Lung (tissue), 11 donors: ENCODE measurements at regions not wholly inside any gene's neighbourhood (a gene's known extent, or its start where the extent isn't known, plus 50 kb on each side); places are given as distances from the start of the nearest gene placed in this dataset.

Source experiments
- ATAC-seq: fragments of 200-7000 bp; cut with Tn5 transposase; one replicate; pipeline ENCODE4 v1.9.1; 2020; ENCODE audit warnings: moderate number of reproducible peaks; ENCODE audit not compliant: insufficient read depth, low FRiP score
- DNase-seq, 3 donors: peaks; one replicate each; pipeline ENCODE4 v3.0.0-alpha.2; 2013 to 2017
- H3K27ac ChIP-seq, 2 donors: one replicate each; pipeline ENCODE4 v1.5.1; 2013; ENCODE audit warnings: mild to moderate bottlenecking in 2 of 2, moderate library complexity in 2 of 2, control low read depth in 1 of 2, inconsistent platforms in 1 of 2, low read depth in 1 of 2, low read length in 1 of 2
- H3K27me3 ChIP-seq, 3 donors: one replicate each; pipeline ENCODE4 v1.5.1; 2013; ENCODE audit warnings: low read length in 2 of 3; ENCODE audit not compliant: control insufficient read depth in 3 of 3, insufficient read depth in 3 of 3
- H3K36me3 ChIP-seq, 4 donors: one replicate each; pipeline ENCODE4 v1.5.1; 2013; ENCODE audit warnings: low read length in 4 of 4, mild to moderate bottlenecking in 1 of 4, moderate library complexity in 1 of 4; ENCODE audit not compliant: control insufficient read depth in 4 of 4, insufficient read depth in 4 of 4
- H3K4me1 ChIP-seq, 5 donors: one replicate each; pipeline ENCODE4 v1.5.1; 2013; ENCODE audit warnings: low read length in 5 of 5, mild to moderate bottlenecking in 2 of 5, moderate library complexity in 1 of 5; ENCODE audit not compliant: control insufficient read depth in 5 of 5, insufficient read depth in 5 of 5
- H3K4me3 ChIP-seq: one replicate; pipeline ENCODE4 v1.5.1; 2013; ENCODE audit warnings: mild to moderate bottlenecking, control low read depth, moderate library complexity
- H3K9ac ChIP-seq, 2 donors: one replicate each; pipeline ENCODE4 v1.5.1; 2013; ENCODE audit warnings: low read length in 2 of 2, control low read depth in 1 of 2; ENCODE audit not compliant: insufficient read depth in 1 of 2
- H3K9me3 ChIP-seq, 4 donors: one replicate each; pipeline ENCODE4 v1.5.1; 2013; ENCODE audit warnings: low read length in 3 of 4, mild to moderate bottlenecking in 1 of 4, moderate library complexity in 1 of 4; ENCODE audit not compliant: control insufficient read depth in 4 of 4, insufficient read depth in 3 of 4
- WGBS, 2 donors: extraction: QIAGEN DNeasy Blood & Tissue Kit; methylation state at CpG; one replicate each; pipeline ENCODE4 v1.1.7; 2013; 5-methylcytosine and 5-hydroxymethylcytosine counted together
- TF ChIP-seq, protein P1 (sequence below): IDR thresholded peaks from 2 replicates; pipeline ENCODE4 v1.5.1; 2012; ENCODE audit warnings: mild to moderate bottlenecking; ENCODE audit errors: control extremely low read depth, extremely low read depth
- donor health status: control.
- donor health status: control.
- donor health status: Bipolar disorder and iron deficiency.
- donor health status: healthy.
- donor health status: DM: yes; HTN: yes; CAD: no.

DNA sequence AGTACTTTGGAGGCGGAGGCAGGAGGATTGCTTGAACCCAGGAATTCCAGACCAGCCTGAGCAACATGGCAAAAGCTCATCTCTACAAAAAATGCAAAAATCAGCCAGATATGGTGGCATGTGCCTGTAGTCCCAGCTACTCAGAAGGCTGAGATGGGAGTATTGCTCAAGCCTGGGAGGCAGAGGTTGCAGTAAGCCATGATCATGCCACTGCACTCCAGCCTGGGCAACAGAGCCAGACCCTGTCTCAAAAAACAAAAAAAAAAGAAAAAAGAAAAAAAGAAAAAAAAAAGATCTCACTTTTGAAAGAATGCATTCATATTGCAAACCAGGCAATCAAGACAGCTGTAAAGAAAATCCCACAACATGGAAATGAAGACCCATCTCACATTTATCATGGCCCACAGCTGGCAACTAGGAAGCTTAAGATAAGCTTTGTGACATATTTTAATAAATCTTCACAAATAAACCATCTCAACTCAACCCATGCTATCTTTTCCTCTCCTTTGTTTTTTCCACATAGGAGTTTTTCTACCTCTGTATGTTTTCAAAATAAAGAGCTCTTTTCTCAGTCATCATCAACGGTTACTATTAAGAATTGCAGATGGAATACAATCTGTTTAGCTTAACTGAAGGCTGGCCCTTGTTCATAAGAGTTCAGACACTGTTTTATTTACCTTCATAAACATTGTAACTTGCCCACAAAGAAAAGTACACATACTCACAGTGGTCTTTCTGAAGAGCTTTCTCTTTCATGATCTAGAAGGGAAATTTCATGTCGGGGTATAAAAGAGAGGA is 137.0 kb downstream of the MREG start:
- H3K4me3 ChIP-seq, result no peak overlapping the region
- no peak overlapping the region for H3K27ac ChIP-seq
- no peak for DNase-seq
- TF ChIP-seq, protein P1, sequence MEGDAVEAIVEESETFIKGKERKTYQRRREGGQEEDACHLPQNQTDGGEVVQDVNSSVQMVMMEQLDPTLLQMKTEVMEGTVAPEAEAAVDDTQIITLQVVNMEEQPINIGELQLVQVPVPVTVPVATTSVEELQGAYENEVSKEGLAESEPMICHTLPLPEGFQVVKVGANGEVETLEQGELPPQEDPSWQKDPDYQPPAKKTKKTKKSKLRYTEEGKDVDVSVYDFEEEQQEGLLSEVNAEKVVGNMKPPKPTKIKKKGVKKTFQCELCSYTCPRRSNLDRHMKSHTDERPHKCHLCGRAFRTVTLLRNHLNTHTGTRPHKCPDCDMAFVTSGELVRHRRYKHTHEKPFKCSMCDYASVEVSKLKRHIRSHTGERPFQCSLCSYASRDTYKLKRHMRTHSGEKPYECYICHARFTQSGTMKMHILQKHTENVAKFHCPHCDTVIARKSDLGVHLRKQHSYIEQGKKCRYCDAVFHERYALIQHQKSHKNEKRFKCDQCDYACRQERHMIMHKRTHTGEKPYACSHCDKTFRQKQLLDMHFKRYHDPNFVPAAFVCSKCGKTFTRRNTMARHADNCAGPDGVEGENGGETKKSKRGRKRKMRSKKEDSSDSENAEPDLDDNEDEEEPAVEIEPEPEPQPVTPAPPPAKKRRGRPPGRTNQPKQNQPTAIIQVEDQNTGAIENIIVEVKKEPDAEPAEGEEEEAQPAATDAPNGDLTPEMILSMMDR, result no peak
- H3K4me1 ChIP-seq, result peaks cover 0 to 27% (median 0%) of the 10 kb centered on the region in 5 donors
- ATAC-seq, result no peak
- 68 to 82% methylated on average over 3 of the region's 3 CpGs for WGBS, 2 donors
- no peak overlapping the region for H3K9ac ChIP-seq
- peaks cover 0 to 5% (median 2%) of the 10 kb centered on the region in 4 donors for H3K9me3 ChIP-seq
- H3K27me3 ChIP-seq, result no peaks in the 10 kb centered on the region
- no peaks in the 10 kb centered on the region for H3K36me3 ChIP-seq

DNA sequence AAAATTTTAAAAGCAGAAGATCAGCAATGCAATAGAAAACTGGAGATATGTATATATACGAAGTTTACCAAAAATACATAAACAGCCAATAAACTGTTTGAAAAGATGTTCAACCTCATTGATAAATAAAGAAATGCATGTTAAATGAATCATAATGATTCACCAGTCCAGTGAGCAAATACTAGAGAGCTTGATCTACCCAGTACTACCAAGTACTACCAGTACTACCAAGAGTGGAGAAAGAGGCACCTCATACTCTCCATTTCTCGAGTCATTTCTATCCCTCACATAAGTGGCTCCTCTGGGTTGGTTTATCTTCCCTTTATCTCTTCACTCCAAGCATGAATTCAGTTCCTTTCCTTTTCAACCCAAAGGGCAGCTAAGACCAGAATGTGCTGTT is 138.9 kb downstream of the MREG start:
- ATAC-seq, result no peak
- no peak overlapping the region for H3K4me3 ChIP-seq
- TF ChIP-seq, protein P1, result no peak

DNA sequence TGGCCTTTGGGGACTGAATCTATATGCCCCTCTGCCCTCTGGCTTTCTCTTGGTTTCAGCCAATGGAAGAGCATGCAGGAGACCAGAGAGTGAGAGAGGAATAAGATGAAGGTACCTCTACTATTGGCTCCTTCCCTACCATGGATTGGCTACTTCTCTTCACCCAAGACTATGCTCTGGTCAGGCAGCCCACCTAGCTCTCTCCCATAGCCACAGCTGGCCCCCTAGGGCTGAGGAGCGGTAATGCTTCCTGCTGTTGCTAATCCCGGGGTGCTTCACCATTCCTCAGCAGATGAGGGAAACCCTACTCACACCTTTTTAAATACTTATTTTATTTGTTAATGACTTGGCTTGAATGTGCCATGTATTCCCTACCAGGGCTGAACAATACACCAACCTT is 142.4 kb downstream of the MREG start:
- H3K27me3 ChIP-seq, result no peaks in the 10 kb centered on the region
- TF ChIP-seq, protein P1, result no peak
- WGBS, 2 donors, result 94 to 95% methylated on average over 2 of the region's 2 CpGs
- H3K9ac ChIP-seq, result no peak overlapping the region
- no peak overlapping the region for H3K4me3 ChIP-seq
- H3K9me3 ChIP-seq, result no peaks in the 10 kb centered on the region
- H3K4me1 ChIP-seq, result no peaks in the 10 kb centered on the region
- DNase-seq, result no peak
- no peaks in the 10 kb centered on the region for H3K36me3 ChIP-seq
- no peak overlapping the region for H3K27ac ChIP-seq
- ATAC-seq, result no peak

More for the DNA sequence above, 138.9 kb downstream of the MREG start:
- WGBS, 2 donors, result 97 to 99% methylated on average over 2 of the region's 2 CpGs
- Histone ChIP-seq H3K36me3 (no peaks in the 10 kb centered on the region), H3K4me1 (peaks cover 0 to 10% (median 0%) of the 10 kb centered on the region in 5 donors), H3K27ac (no peak overlapping the region), H3K27me3 (no peaks in the 10 kb centered on the region), H3K9me3 (peaks cover 0 to 5% (median 2%) of the 10 kb centered on the region in 4 donors), H3K9ac (no peak overlapping the region)
- DNase-seq, result no peak

DNA sequence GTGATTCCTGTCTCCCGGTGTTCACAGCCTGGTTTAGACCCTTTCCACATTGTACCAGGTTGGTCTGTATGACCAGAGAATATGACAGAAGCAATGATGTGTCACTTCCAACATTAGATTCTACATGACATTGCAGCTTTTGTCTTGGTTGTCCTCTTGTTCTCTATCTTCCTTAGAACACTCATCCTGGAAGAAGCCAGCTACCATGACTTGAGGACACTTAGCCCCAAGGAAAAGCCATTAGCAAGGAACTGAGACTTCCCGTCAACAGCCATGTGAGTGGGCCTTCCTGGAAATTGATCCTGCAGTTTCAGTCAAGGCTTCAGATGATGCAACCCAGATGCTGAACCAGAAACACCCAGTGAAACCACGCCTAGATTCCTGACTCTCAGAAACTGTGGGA is 143.3 kb downstream of the MREG start:
- DNase-seq (no peak), ATAC-seq (no peak)
- no peak overlapping the region for H3K9ac ChIP-seq
- H3K27me3 ChIP-seq, result no peaks in the 10 kb centered on the region
- 70 to 75% methylated on average over 3 of the region's 3 CpGs for WGBS, 2 donors
- no peak overlapping the region for H3K27ac ChIP-seq
- H3K36me3 ChIP-seq, result no peaks in the 10 kb centered on the region
- TF ChIP-seq, protein P1, result no peak
- no peaks in the 10 kb centered on the region for H3K4me1 ChIP-seq
- H3K4me3 ChIP-seq, result no peak overlapping the region
- no peaks in the 10 kb centered on the region for H3K9me3 ChIP-seq
